ENCODE measurements at regions not wholly inside any gene's neighbourhood (a gene's known extent, or its start where the extent isn't known, plus 50 kb on each side); places are given as distances from the start of the nearest gene placed in this dataset.
"Not testable (repeated sequence)": the region's sequence is repeated elsewhere in the genome, so short reads cannot be mapped to it uniquely, and the experiment has no call there.

GRCh38 chr10:52403801-52404200 lies 89.7 kb downstream of the DKK1 start:
- not testable (repeated sequence) for H3K36me3 ChIP-seq (ENCODE audit: control insufficient read depth, insufficient read depth, low read length); H3K4me1 ChIP-seq (ENCODE audit: control insufficient read depth, insufficient read depth, low read length); H3K9me3 ChIP-seq (ENCODE audit: control insufficient read depth, insufficient read depth, low read length); H3K4me3 ChIP-seq (ENCODE audit: low read depth, low read length); H3K9ac ChIP-seq (ENCODE audit: low read depth, low read length); H3K27ac ChIP-seq (ENCODE audit: low read depth, low read length); H3K27me3 ChIP-seq (ENCODE audit: control insufficient read depth, insufficient read depth, low read length)

- Histone ChIP-seq H3K9ac (ENCODE audit: low read depth, low read length) (no peak overlapping the region), H3K36me3 (ENCODE audit: control insufficient read depth, insufficient read depth, low read length) (no peaks in the 10 kb centered on the region), H3K27me3 (ENCODE audit: control insufficient read depth, insufficient read depth, low read length) (no peaks in the 10 kb centered on the region), H3K9me3 (ENCODE audit: control insufficient read depth, insufficient read depth, low read length) (no peaks in the 10 kb centered on the region), H3K4me1 (ENCODE audit: control insufficient read depth, insufficient read depth, low read length) (no peaks in the 10 kb centered on the region), H3K27ac (ENCODE audit: low read depth, low read length) (no peak overlapping the region), H3K4me3 (ENCODE audit: low read depth, low read length) (no peak overlapping the region)
These were observed 95.1 kb downstream of the DKK1 start for GRCh38 chr10:52409195-52409594.

GRCh38 chr10:52409928-52410327 lies 95.8 kb downstream of the DKK1 start:
- H3K4me1 ChIP-seq (ENCODE audit: control insufficient read depth, insufficient read depth, low read length): no peaks in the 10 kb centered on the region
- no peaks in the 10 kb centered on the region for H3K36me3 ChIP-seq (ENCODE audit: control insufficient read depth, insufficient read depth, low read length)
- no peak overlapping the region for H3K9ac ChIP-seq (ENCODE audit: low read depth, low read length)
- no peaks in the 10 kb centered on the region for H3K27me3 ChIP-seq (ENCODE audit: control insufficient read depth, insufficient read depth, low read length)
- H3K27ac ChIP-seq (ENCODE audit: low read depth, low read length): no peak overlapping the region
- H3K9me3 ChIP-seq (ENCODE audit: control insufficient read depth, insufficient read depth, low read length): no peaks in the 10 kb centered on the region
- no peak overlapping the region for H3K4me3 ChIP-seq (ENCODE audit: low read depth, low read length)

GRCh38 chr10:52410916-52411315 lies 96.8 kb downstream of the DKK1 start:
- no peaks in the 10 kb centered on the region for H3K27me3 ChIP-seq (ENCODE audit: control insufficient read depth, insufficient read depth, low read length)
- H3K9me3 ChIP-seq (ENCODE audit: control insufficient read depth, insufficient read depth, low read length): no peaks in the 10 kb centered on the region
- H3K4me1 ChIP-seq (ENCODE audit: control insufficient read depth, insufficient read depth, low read length): no peaks in the 10 kb centered on the region
- no peaks in the 10 kb centered on the region for H3K36me3 ChIP-seq (ENCODE audit: control insufficient read depth, insufficient read depth, low read length)
- no peak overlapping the region for H3K4me3 ChIP-seq (ENCODE audit: low read depth, low read length)
- no peak overlapping the region for H3K9ac ChIP-seq (ENCODE audit: low read depth, low read length)
- H3K27ac ChIP-seq (ENCODE audit: low read depth, low read length): no peak overlapping the region

- no peak overlapping the region for H3K4me3 ChIP-seq (ENCODE audit: low read depth, low read length)
- no peaks in the 10 kb centered on the region for H3K27me3 ChIP-seq (ENCODE audit: control insufficient read depth, insufficient read depth, low read length)
- no peaks in the 10 kb centered on the region for H3K4me1 ChIP-seq (ENCODE audit: control insufficient read depth, insufficient read depth, low read length)
- no peak overlapping the region for H3K27ac ChIP-seq (ENCODE audit: low read depth, low read length)
- H3K9me3 ChIP-seq (ENCODE audit: control insufficient read depth, insufficient read depth, low read length): no peaks in the 10 kb centered on the region
- H3K36me3 ChIP-seq (ENCODE audit: control insufficient read depth, insufficient read depth, low read length): no peaks in the 10 kb centered on the region
- no peak overlapping the region for H3K9ac ChIP-seq (ENCODE audit: low read depth, low read length)
These were observed 105.2 kb downstream of the DKK1 start for GRCh38 chr10:52419281-52419680.

- no peak overlapping the region for H3K4me3 ChIP-seq (ENCODE audit: low read depth, low read length)
- H3K27me3 ChIP-seq (ENCODE audit: control insufficient read depth, insufficient read depth, low read length): no peaks in the 10 kb centered on the region
- no peak overlapping the region for H3K9ac ChIP-seq (ENCODE audit: low read depth, low read length)
- H3K4me1 ChIP-seq (ENCODE audit: control insufficient read depth, insufficient read depth, low read length): no peaks in the 10 kb centered on the region
- H3K27ac ChIP-seq (ENCODE audit: low read depth, low read length): no peak overlapping the region
- H3K36me3 ChIP-seq (ENCODE audit: control insufficient read depth, insufficient read depth, low read length): no peaks in the 10 kb centered on the region
- no peaks in the 10 kb centered on the region for H3K9me3 ChIP-seq (ENCODE audit: control insufficient read depth, insufficient read depth, low read length)
These were observed 106.6 kb downstream of the DKK1 start for GRCh38 chr10:52420656-52421055.

GRCh38 chr10:52423369-52423768 lies 109.3 kb downstream of the DKK1 start:
- H3K36me3 ChIP-seq (ENCODE audit: control insufficient read depth, insufficient read depth, low read length): no peaks in the 10 kb centered on the region
- no peaks in the 10 kb centered on the region for H3K27me3 ChIP-seq (ENCODE audit: control insufficient read depth, insufficient read depth, low read length)
- H3K9me3 ChIP-seq (ENCODE audit: control insufficient read depth, insufficient read depth, low read length): no peaks in the 10 kb centered on the region

GRCh38 chr10:52424341-52424740 lies 110.3 kb downstream of the DKK1 start:
- Histone ChIP-seq H3K27me3 (ENCODE audit: control insufficient read depth, insufficient read depth, low read length) (no peaks in the 10 kb centered on the region), H3K9ac (ENCODE audit: low read depth, low read length) (no peak overlapping the region), H3K27ac (ENCODE audit: low read depth, low read length) (no peak overlapping the region), H3K9me3 (ENCODE audit: control insufficient read depth, insufficient read depth, low read length) (no peaks in the 10 kb centered on the region), H3K4me3 (ENCODE audit: low read depth, low read length) (no peak overlapping the region), H3K4me1 (ENCODE audit: control insufficient read depth, insufficient read depth, low read length) (no peaks in the 10 kb centered on the region), H3K36me3 (ENCODE audit: control insufficient read depth, insufficient read depth, low read length) (no peaks in the 10 kb centered on the region)

More at GRCh38 chr10:52423369-52423768, 109.3 kb downstream of the DKK1 start:
- H3K27ac ChIP-seq (ENCODE audit: low read depth, low read length): no peak overlapping the region
- H3K4me3 ChIP-seq (ENCODE audit: low read depth, low read length): no peak overlapping the region
- H3K9ac ChIP-seq (ENCODE audit: low read depth, low read length): no peak overlapping the region
- no peaks in the 10 kb centered on the region for H3K4me1 ChIP-seq (ENCODE audit: control insufficient read depth, insufficient read depth, low read length)

GRCh38 chr10:52434734-52435133 lies 120.7 kb downstream of the DKK1 start:
- H3K36me3 ChIP-seq (ENCODE audit: control insufficient read depth, insufficient read depth, low read length): no peaks in the 10 kb centered on the region
- no peak overlapping the region for H3K4me3 ChIP-seq (ENCODE audit: low read depth, low read length)
- H3K9me3 ChIP-seq (ENCODE audit: control insufficient read depth, insufficient read depth, low read length): no peaks in the 10 kb centered on the region
- no peak overlapping the region for H3K27ac ChIP-seq (ENCODE audit: low read depth, low read length)
- H3K9ac ChIP-seq (ENCODE audit: low read depth, low read length): no peak overlapping the region
- no peaks in the 10 kb centered on the region for H3K27me3 ChIP-seq (ENCODE audit: control insufficient read depth, insufficient read depth, low read length)
- no peaks in the 10 kb centered on the region for H3K4me1 ChIP-seq (ENCODE audit: control insufficient read depth, insufficient read depth, low read length)

- Histone ChIP-seq H3K27ac (ENCODE audit: low read depth, low read length) (no peak overlapping the region), H3K4me1 (ENCODE audit: control insufficient read depth, insufficient read depth, low read length) (no peaks in the 10 kb centered on the region), H3K36me3 (ENCODE audit: control insufficient read depth, insufficient read depth, low read length) (no peaks in the 10 kb centered on the region), H3K9me3 (ENCODE audit: control insufficient read depth, insufficient read depth, low read length) (no peaks in the 10 kb centered on the region), H3K27me3 (ENCODE audit: control insufficient read depth, insufficient read depth, low read length) (no peaks in the 10 kb centered on the region), H3K4me3 (ENCODE audit: low read depth, low read length) (no peak overlapping the region), H3K9ac (ENCODE audit: low read depth, low read length) (no peak overlapping the region)
These were observed 122.6 kb downstream of the DKK1 start for GRCh38 chr10:52436664-52437063.

- Histone ChIP-seq H3K9ac (ENCODE audit: low read depth, low read length) (no peak overlapping the region), H3K4me3 (ENCODE audit: low read depth, low read length) (no peak overlapping the region), H3K9me3 (ENCODE audit: control insufficient read depth, insufficient read depth, low read length) (no peaks in the 10 kb centered on the region), H3K4me1 (ENCODE audit: control insufficient read depth, insufficient read depth, low read length) (no peaks in the 10 kb centered on the region), H3K27ac (ENCODE audit: low read depth, low read length) (no peak overlapping the region), H3K27me3 (ENCODE audit: control insufficient read depth, insufficient read depth, low read length) (no peaks in the 10 kb centered on the region), H3K36me3 (ENCODE audit: control insufficient read depth, insufficient read depth, low read length) (no peaks in the 10 kb centered on the region)
These were observed 123.1 kb downstream of the DKK1 start for GRCh38 chr10:52437205-52437646.

- no peaks in the 10 kb centered on the region for H3K27me3 ChIP-seq (ENCODE audit: control insufficient read depth, insufficient read depth, low read length)
- H3K36me3 ChIP-seq (ENCODE audit: control insufficient read depth, insufficient read depth, low read length): no peaks in the 10 kb centered on the region
- H3K9ac ChIP-seq (ENCODE audit: low read depth, low read length): no peak overlapping the region
- H3K27ac ChIP-seq (ENCODE audit: low read depth, low read length): no peak overlapping the region
- H3K4me1 ChIP-seq (ENCODE audit: control insufficient read depth, insufficient read depth, low read length): no peaks in the 10 kb centered on the region
- H3K4me3 ChIP-seq (ENCODE audit: low read depth, low read length): no peak overlapping the region
- H3K9me3 ChIP-seq (ENCODE audit: control insufficient read depth, insufficient read depth, low read length): no peaks in the 10 kb centered on the region
These were observed 124.0 kb downstream of the DKK1 start for GRCh38 chr10:52438119-52438518.

Measured in HUES48 (cell line).